D341Med (cell line): ENCODE measurements at regions not wholly inside any gene's neighbourhood (a gene's known extent, or its start where the extent isn't known, plus 50 kb on each side); places are given as distances from the start of the nearest gene placed in this dataset.
"Not testable (repeated sequence)": the region's sequence is repeated elsewhere in the genome, so short reads cannot be mapped to it uniquely, and the experiment has no call there.

ENCODE experiments used
- DNase-seq: peaks from one replicate; pipeline ENCODE4 v3.0.0; 2012; ENCODE audit warnings: low spot score

GRCh38 chr21:28174701-28175100 lies 818.0 kb downstream of the LTN1 start:
- DNase-seq: no peak

DNA sequence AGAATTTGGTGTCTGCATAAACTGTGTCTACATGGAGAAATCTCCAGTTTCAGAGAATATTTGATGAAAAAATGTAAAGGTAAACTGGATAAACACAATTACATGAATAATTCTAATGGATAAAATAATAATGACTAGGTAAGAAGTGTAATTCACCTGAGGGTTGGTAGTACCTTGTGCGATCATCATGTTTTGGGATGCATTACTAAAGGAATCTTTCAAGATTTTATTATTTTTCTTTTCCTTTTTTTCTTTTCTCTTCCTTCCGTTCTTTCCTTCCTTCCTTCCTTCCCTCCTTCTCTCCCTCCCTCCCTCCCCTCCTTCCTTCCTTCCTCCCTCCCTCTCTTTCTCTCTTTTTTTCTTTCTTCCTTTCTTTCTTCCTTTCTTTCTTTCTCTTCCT lies 818.7 kb downstream of the LTN1 start:
- no peak for DNase-seq

DNA sequence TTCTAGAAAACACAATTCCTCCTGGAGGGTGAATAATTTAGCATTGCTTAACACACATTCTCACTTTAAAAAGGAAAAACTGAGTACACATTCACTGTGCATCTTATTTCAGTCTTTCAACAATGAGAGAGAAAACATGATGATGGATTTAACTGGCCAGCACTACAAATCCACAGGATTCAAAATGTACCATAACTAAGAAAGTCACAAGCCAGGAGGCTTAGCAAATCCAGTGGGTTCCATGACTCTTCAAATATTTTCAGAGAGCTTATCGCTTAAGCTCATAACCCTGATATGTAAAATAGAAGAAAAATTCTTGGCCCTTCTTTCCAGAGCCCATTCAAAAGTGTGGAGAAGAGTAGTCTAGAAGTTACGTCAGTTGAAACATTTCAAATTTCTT lies 820.3 kb downstream of the LTN1 start:
- no peak for DNase-seq

- DNase-seq: no peak
Measured at GRCh38 chr21:28167366-28167765, 825.3 kb downstream of the LTN1 start.

DNA sequence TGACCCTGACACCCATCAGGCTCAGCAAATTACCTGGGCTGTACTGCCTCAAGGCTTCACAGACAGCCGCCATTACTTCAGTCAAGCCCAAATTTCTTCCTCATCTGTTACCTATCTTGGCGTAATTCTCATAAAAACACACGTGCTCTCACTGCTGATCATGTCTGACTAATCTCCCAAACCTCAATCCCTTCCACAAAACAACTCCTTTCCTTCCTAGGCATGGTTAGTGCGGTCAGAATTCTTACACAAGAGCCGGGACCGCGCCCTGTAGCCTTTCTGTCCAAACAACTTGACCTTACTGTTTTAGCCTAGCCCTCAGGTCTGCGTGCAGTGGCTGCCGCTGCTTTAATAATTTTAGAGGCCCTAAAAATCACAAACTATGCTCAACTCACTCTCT lies 828.2 kb downstream of the LTN1 start:
- not testable (repeated sequence) for DNase-seq

DNA sequence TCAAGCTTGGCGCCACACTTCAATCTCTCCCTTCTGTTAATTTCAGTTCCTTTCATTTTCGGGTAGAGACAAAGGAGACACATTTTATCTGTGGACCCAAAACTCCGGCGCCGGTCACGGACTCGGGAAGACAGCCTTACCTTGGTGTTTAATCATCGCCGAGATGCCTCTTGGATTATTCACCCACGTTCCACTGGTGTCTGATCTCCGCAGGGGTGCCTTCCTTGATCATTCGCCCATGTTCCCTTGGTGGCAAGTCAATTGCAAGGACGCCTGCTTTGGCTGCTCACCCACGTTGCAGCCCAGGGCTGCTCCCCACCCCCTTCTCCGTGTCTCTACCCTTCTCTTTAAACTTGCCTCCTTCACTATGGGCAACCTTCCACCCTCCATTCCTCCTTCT lies 830.6 kb downstream of the LTN1 start:
- DNase-seq: not testable (repeated sequence)

DNA sequence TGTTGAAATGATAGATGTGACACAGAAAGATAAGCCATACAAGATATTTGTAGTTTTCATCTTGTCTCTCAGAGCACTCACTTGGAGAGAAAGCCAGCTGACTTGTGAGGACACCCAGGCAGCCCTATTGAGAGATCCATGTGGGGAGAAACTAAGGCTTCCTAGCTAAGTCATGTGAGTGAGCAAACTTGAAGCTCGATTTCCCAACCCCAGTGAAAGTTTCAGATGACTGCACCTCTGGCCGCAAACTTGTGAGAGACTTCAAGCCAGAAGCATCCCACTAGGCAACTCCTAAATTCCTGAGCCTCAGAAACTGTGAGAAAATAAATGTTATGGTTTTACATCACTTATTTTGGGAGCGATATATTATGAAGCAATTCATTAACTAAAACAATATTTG lies 832.3 kb downstream of the LTN1 start:
- DNase-seq: no peak

- DNase-seq: no peak
Measured at GRCh38 chr21:28159396-28159795, 833.3 kb downstream of the LTN1 start.

- no peak for DNase-seq
Measured at GRCh38 chr21:28156590-28156989, 836.1 kb downstream of the LTN1 start.

GRCh38 chr21:28154121-28154520 lies 838.6 kb downstream of the LTN1 start:
- DNase-seq: no peak

- no peak for DNase-seq
Measured at GRCh38 chr21:28152732-28153131, 839.9 kb downstream of the LTN1 start.

- DNase-seq: no peak
Measured at GRCh38 chr21:28151758-28152157, 840.9 kb downstream of the LTN1 start.

DNA sequence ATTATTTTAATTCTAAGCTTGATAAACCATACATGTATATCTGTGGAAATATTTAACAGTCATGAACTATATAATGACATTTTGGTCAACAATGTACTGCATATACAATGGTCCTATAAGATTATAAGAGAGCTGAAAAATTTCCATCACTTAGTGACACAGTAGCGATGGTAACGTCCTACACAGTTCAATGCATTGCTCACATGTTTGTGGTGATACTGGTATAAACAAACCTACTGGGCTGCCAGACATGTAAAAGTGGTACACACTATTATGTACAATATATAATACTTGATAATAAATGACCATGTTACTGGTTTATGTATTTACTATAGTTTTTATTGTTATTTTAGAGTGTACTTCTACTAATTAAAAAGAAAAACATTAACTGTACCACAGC lies 841.9 kb downstream of the LTN1 start:
- DNase-seq: no peak

DNA sequence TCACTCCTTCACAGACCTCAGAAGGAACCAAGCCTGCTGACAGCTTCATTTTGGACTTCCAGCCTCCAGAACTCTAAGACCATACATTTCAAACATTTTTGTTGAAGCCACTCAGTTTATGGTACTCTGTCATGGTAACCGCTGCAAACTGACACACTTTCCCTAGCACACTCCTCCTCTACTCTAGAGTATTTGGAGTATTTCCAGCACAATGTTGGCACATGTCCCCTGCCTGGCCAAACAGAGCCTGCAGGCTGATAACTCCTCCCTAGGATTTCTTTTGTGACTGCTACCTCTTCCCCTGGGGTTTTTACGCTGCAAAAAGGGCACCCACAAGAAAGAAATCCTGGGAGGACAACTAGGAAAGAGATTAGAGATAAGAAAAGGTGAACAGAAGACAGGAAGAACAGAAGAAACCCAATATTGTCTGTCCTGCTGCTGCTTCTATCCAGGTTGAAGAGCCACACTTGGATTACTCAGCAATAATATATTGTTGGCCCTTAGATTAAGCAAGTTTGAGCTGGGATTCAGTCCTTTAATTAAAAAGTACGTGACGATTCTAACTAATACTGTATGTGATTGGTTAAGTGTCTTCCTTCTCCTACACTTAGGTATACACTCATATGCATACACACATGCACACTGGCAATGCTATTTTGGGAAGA lies 844.1 kb downstream of the LTN1 start:
- DNase-seq: no peak

- DNase-seq: no peak
Measured at GRCh38 chr21:28144653-28145052, 848.0 kb downstream of the LTN1 start.

DNA sequence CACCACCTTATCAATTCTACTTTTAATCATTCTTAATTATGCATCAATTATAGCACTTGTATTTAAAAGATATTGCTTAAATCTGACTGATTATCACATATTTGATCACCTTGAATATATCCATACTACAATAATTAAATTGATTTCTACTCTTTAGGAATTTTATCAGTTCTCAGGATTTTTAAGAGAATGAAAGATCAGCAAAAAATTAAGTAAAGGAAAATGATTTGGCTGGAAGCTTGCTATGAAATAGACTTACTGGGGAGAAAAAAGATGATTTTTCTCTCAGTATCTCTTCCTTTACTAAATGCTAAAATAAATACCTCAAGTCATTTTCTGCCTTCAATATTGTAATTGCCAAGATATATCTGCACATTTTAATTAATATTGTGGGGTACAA lies 848.6 kb downstream of the LTN1 start:
- DNase-seq: no peak

DNA sequence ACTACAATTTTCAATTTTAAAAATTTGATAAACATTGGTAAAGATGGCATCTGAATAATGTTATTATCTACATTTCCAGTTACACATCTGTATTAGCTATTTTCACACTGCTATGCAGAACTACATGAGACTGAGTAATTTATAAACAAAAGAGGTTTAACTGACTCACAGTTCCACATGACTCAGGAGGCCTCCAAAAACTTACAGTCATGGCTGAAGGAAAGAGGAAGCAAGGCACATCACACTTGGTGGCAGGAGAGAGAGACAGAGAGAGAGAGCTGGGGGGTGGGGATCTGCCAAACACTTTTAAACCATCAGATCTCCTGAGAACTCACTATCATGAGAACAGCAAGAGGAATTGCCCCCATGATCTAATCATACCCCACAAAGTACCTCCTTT lies 850.0 kb downstream of the LTN1 start:
- DNase-seq: no peak

DNA sequence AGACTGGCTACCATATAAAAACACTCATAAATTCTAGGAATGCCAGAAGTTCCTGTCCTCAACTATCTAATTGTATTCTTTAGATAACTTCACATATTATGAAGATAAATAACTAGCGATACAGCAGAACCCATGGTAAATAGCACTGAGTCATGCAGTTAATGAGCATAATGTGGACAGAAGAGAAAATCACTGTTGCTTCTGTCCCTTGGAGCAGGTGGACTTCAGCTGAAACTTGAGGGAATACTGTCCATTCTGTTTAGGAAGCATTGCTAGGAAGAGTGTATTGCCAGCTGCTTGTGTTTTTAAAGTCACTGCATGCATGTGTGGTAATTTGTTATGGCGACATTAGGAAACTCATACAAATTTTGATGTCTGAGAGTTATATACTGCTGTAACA lies 854.4 kb downstream of the LTN1 start:
- DNase-seq: no peak

DNA sequence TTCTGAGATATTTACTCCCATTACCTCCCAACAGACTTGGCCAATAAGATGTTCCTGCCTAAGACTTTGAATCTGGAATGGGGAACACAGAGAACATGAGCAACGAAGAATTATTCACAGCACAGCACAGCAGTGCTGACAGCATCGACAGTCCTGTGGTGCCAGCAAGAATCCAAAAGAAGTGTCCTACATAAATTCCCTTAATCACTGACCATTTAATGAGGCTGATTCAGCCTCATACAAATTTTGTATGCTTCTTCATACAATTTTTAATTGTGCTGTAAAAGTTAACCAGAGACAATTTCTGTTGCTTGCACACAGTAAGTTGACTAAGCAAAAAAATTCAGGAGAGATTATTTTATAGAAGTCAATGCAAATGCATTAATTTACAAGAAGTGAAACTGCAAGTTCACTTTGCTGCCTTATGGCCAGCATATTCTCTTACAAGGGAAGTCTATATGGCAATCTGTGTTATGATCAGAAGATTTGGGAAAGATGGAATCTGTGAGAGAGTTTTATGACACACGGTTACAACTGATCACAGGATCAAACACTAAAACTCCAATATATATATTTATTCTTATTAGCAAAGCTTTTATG lies 855.9 kb downstream of the LTN1 start:
- no peak for DNase-seq

GRCh38 chr21:28135646-28136045 lies 857.0 kb downstream of the LTN1 start:
- DNase-seq: no peak

DNA sequence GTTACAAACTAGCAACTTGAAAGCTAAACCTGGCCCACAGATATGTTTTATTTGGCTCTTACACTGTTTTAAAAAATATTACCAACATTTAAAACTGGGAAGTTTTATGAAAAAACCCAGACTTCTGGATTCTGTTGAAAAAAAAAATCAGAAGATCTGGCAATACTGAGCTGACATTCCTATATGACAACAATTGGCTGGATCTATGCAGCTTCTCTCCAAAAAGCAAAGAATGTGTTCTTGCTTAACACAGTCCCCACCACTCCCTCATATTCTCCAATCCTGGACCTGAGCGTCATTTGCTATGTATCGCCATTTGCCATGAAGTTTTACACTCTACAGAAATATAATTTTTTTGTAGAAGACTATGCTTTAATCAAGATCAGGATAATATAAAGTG lies 859.6 kb downstream of the LTN1 start:
- no peak for DNase-seq

DNA sequence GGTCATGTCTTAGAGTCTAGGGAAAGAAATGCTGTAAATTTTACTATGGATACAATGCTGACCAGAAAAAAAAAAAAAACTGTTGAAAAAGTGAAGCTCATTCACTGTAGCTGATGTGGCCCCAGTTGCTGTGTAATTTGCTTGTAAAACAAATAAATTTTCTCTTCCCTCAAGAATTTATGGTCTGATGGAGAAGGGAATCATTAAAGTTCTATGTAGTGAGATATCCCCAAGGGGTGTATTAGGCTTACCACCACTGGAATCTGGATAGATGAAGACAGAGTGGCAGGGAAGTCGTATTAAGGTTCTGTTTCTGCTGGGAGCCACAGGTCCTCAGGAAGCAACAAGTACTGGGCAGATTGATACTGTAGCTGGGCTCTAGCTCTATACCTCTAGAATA lies 860.0 kb downstream of the LTN1 start:
- DNase-seq: no peak

GRCh38 chr21:28127175-28127785 lies 865.4 kb downstream of the LTN1 start:
- no peak for DNase-seq
